ENCODE measurements at regions not wholly inside any gene's neighbourhood (a gene's known extent, or its start where the extent isn't known, plus 50 kb on each side); places are given as distances from the start of the nearest gene placed in this dataset.

- Mint-ChIP-seq H3K27ac (ENCODE audit: low read depth, unreplicated experiment) (no peak overlapping the region), H3K36me3 (ENCODE audit: insufficient read depth, unreplicated experiment) (no peaks in the 10 kb centered on the region), H3K4me1 (ENCODE audit: insufficient read depth, unreplicated experiment) (no peaks in the 10 kb centered on the region), H3K9me3 (ENCODE audit: unreplicated experiment) (no peaks in the 10 kb centered on the region), H3K4me3 (ENCODE audit: unreplicated experiment) (no peak overlapping the region), H3K27me3 (ENCODE audit: insufficient read depth, unreplicated experiment) (peaks cover 49% of the 10 kb centered on the region)
- intact Hi-C loops (cut with micrococcal nuclease), result no loop called here
- POLR2A ChIA-PET, result no interaction called here
- DNase-seq (ENCODE audit: unreplicated experiment), result no peak
- CTCF ChIA-PET, result interaction anchor here (0.5 kb wide), 1 partner anchor 26 kb away, joined by 3 read pairs; no protein-coding TSS in a partner anchor
- BruUV-seq (replicated peaks), result no TSS peak
- TF ChIP-seq, protein P1, sequence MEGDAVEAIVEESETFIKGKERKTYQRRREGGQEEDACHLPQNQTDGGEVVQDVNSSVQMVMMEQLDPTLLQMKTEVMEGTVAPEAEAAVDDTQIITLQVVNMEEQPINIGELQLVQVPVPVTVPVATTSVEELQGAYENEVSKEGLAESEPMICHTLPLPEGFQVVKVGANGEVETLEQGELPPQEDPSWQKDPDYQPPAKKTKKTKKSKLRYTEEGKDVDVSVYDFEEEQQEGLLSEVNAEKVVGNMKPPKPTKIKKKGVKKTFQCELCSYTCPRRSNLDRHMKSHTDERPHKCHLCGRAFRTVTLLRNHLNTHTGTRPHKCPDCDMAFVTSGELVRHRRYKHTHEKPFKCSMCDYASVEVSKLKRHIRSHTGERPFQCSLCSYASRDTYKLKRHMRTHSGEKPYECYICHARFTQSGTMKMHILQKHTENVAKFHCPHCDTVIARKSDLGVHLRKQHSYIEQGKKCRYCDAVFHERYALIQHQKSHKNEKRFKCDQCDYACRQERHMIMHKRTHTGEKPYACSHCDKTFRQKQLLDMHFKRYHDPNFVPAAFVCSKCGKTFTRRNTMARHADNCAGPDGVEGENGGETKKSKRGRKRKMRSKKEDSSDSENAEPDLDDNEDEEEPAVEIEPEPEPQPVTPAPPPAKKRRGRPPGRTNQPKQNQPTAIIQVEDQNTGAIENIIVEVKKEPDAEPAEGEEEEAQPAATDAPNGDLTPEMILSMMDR (IDR thresholded peaks at IDR 0.05; ENCODE audit: unreplicated experiment), result no peak
Observed at GRCh38 chr5:88656221-88656950, 226.6 kb downstream of the MEF2C start.

- ChIA-PET POLR2A (no interaction called here), CTCF (interaction anchor here (0.6 kb wide), 1 partner anchor 492 kb away, joined by 3 read pairs; no protein-coding TSS in a partner anchor)
- BruUV-seq (replicated peaks), result no TSS peak
- TF ChIP-seq, protein P1 (IDR thresholded peaks at IDR 0.05; ENCODE audit: unreplicated experiment), result no peak
- intact Hi-C loops (cut with micrococcal nuclease), result no loop called here
- H3K4me3 Mint-ChIP-seq (ENCODE audit: unreplicated experiment), result no peak overlapping the region
- no peak overlapping the region for H3K27ac Mint-ChIP-seq (ENCODE audit: low read depth, unreplicated experiment)
- no peaks in the 10 kb centered on the region for H3K36me3 Mint-ChIP-seq (ENCODE audit: insufficient read depth, unreplicated experiment)
- no peak for DNase-seq (ENCODE audit: unreplicated experiment)
- H3K9me3 Mint-ChIP-seq (ENCODE audit: unreplicated experiment), result no peaks in the 10 kb centered on the region
- H3K27me3 Mint-ChIP-seq (ENCODE audit: insufficient read depth, unreplicated experiment), result peaks cover 62% of the 10 kb centered on the region
- no peaks in the 10 kb centered on the region for H3K4me1 Mint-ChIP-seq (ENCODE audit: insufficient read depth, unreplicated experiment)
Observed at GRCh38 chr5:88653471-88653870, 229.5 kb downstream of the MEF2C start.

DNA sequence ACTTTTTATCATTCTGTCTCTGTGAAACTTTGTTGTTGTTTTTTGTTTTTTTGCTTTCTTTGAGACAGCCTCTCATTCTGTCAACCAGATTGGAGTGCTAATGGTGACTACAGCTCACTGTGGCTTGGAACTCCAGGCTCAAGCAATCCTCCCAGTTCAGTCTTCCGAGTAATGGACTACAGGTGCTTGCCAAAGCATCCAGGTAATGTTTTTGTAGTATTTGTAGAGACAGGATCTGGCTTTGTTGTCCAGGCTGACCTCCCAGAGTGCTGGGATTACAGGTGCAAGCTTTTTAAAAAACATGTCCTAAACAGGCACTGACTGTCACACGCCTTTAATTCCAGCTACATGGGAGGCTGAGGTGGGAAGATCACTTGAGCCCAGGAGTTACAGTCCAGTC is 235.1 kb downstream of the MEF2C start:
- TF ChIP-seq, protein P1 (IDR thresholded peaks at IDR 0.05; ENCODE audit: unreplicated experiment), result no peak
- no TSS peak for BruUV-seq (replicated peaks)
- DNase-seq (ENCODE audit: unreplicated experiment), result no peak
- CTCF ChIA-PET, result interaction anchor here (0.7 kb wide), 2 partner anchors 13 to 1271 kb away, joined by 3 to 5 read pairs; no protein-coding TSS in a partner anchor
- POLR2A ChIA-PET, result no interaction called here
- Mint-ChIP-seq H3K27ac (ENCODE audit: low read depth, unreplicated experiment) (no peak overlapping the region), H3K4me1 (ENCODE audit: insufficient read depth, unreplicated experiment) (no peaks in the 10 kb centered on the region), H3K27me3 (ENCODE audit: insufficient read depth, unreplicated experiment) (peaks cover 80% of the 10 kb centered on the region), H3K9me3 (ENCODE audit: unreplicated experiment) (no peaks in the 10 kb centered on the region), H3K36me3 (ENCODE audit: insufficient read depth, unreplicated experiment) (no peaks in the 10 kb centered on the region), H3K4me3 (ENCODE audit: unreplicated experiment) (no peak overlapping the region)
- intact Hi-C loops (cut with micrococcal nuclease), result no loop called here

DNA sequence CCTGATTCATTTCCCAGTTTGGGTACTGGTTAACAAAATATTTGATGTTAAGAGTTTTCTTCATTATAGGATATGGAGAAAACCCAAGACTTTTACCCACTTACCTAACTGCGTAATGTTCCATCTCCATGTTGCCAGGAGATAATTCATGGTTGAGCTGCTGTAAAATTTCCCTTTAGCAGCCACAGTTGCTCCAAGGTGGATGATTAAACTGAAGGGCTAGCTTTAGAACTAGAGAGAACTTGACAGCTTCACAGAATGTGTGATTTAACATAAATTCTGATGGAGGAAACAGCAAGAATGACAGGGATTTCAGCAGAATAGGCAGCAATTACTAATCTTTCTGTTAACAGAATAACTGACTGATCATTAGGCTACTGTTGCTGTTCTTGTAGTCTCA is 236.1 kb downstream of the MEF2C start:
- Mint-ChIP-seq H3K9me3 (ENCODE audit: unreplicated experiment) (no peaks in the 10 kb centered on the region), H3K36me3 (ENCODE audit: insufficient read depth, unreplicated experiment) (no peaks in the 10 kb centered on the region), H3K4me1 (ENCODE audit: insufficient read depth, unreplicated experiment) (no peaks in the 10 kb centered on the region), H3K27ac (ENCODE audit: low read depth, unreplicated experiment) (no peak overlapping the region), H3K27me3 (ENCODE audit: insufficient read depth, unreplicated experiment) (peaks cover 80% of the 10 kb centered on the region), H3K4me3 (ENCODE audit: unreplicated experiment) (no peak overlapping the region)
- intact Hi-C loops (cut with micrococcal nuclease), result no loop called here
- CTCF ChIA-PET, result interaction anchor here (0.6 kb wide), 1 partner anchor 293 kb away, joined by 4 read pairs; no protein-coding TSS in a partner anchor
- no TSS peak for BruUV-seq (replicated peaks)
- no peak for DNase-seq (ENCODE audit: unreplicated experiment)
- POLR2A ChIA-PET, result no interaction called here
- TF ChIP-seq, protein P1 (IDR thresholded peaks at IDR 0.05; ENCODE audit: unreplicated experiment), result no peak

Data from MCF 10A (cell line).